ENCODE measurements at regions not wholly inside any gene's neighbourhood (a gene's known extent, or its start where the extent isn't known, plus 50 kb on each side); places are given as distances from the start of the nearest gene placed in this dataset.
A peak's percentile ranks its signal among the peaks of the same experiment; 100 is the strongest.

DNA sequence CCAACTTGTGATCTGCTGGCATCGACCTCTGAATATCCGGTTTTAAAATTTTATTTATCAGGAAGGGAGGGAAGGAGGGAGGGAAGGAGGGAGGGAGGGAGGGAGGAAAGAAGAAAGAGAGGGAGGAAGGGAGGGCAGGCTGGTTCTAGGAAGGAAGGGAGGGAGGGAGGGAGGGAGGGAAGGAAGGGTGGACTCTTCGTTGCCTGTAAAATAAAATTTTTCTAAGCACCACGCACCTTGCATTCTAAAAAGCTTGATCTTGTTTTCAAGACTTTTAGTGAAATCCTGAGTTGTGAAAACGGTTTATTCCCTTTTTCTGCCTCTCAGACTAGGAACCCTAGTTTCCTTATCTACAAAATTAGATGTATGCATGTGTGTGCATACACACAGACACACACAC lies 101.7 kb upstream of the RAP2B start:
- DNase-seq (ENCODE audit: low read depth) = no peak
- H3K4me3 ChIP-seq (ENCODE audit: low read depth, low read length) = no peak overlapping the region
- no peak for TF ChIP-seq CTCF (conservative IDR thresholded peaks at IDR 0.05; ENCODE audit: low read depth, low read length)

DNA sequence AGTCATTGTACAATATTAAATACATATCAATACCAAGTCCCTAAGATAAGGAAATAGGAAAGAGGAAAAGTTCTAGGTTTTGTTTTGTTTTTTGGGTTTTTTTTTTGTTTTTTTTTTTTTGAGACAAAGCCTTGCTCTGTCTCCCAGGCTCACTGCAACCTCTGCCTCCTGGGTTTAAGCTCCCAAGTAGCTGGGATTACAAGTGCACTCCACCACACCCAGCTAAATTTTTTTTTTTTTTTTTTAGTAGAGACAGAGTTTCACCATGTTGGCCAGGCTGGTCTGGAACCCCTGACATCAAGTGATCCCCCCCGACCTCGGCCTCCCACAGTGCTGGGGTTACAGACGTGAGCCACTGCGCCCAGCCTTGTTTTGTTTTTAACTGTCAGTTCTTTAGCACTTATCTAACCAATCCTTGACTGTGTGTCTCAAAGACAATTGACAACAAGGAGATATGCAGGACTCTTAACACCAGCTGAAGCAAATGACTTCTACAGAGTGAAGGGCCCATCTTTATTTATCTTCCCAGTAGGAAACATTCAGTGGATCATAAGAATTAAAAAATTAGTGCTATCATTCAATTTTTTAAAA lies 100.0 kb upstream of the RAP2B start:
- DNase-seq (ENCODE audit: low read depth) = no peak
- H3K4me3 ChIP-seq (ENCODE audit: low read depth, low read length) = no peak overlapping the region
- no peak for TF ChIP-seq CTCF (conservative IDR thresholded peaks at IDR 0.05; ENCODE audit: low read depth, low read length)

DNA sequence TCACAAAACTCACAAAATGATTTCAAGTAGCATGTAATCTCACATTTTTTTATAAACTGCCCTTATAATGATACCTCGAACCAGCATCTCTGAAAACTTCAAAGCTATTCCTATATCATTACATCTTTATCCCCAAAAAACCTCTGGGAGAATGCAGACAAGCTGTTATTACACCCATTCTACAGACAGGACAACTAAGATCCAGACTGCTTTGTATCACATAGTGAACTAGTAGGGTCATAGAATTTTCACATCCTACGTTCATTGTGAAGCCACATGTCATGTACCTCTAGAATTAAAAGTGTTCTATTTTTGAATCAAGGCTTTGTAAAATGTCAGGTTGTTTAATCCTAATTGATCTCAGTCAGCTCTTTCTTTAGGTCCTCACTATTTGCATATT lies 98.7 kb upstream of the RAP2B start:
- H3K4me3 ChIP-seq (ENCODE audit: low read depth, low read length) = no peak overlapping the region
- no peak for DNase-seq (ENCODE audit: low read depth)
- no peak for TF ChIP-seq CTCF (conservative IDR thresholded peaks at IDR 0.05; ENCODE audit: low read depth, low read length)

- TF ChIP-seq CTCF (conservative IDR thresholded peaks at IDR 0.05; ENCODE audit: low read depth, low read length) = no peak
- no peak for DNase-seq (ENCODE audit: low read depth)
- no peak overlapping the region for H3K4me3 ChIP-seq (ENCODE audit: low read depth, low read length)
These were observed 95.0 kb upstream of the RAP2B start for GRCh38 chr3:153066983-153067382.

GRCh38 chr3:153069598-153070510 lies 92.2 kb upstream of the RAP2B start:
- DNase-seq (ENCODE audit: low read depth) = peak; percentile 15
- TF ChIP-seq CTCF (conservative IDR thresholded peaks at IDR 0.05; ENCODE audit: low read depth, low read length) = no peak
- H3K4me3 ChIP-seq (ENCODE audit: low read depth, low read length) = no peak overlapping the region

GRCh38 chr3:153070511-153070868 lies 91.5 kb upstream of the RAP2B start:
- no peak overlapping the region for H3K4me3 ChIP-seq (ENCODE audit: low read depth, low read length)
- no peak for DNase-seq (ENCODE audit: low read depth)
- no peak for TF ChIP-seq CTCF (conservative IDR thresholded peaks at IDR 0.05; ENCODE audit: low read depth, low read length)
